PC-3 (cell line): ENCODE measurements at regions not wholly inside any gene's neighbourhood (a gene's known extent, or its start where the extent isn't known, plus 50 kb on each side); places are given as distances from the start of the nearest gene placed in this dataset.

Experiments used
- ATAC-seq: fragments of 200-7000 bp; cut with Tn5 transposase; 2 replicates; pipeline ENCODE4 v1.9.1; 2020; ENCODE audit warnings: mild to moderate bottlenecking, moderate library complexity
- BruUV-seq: library from RNA; stranded (reverse); fragments of 400-500 nt; replicated peaks from 2 replicates; lab custom pipeline; 2021; lab: Mats Ljungman, UMichigan
- CTCF ChIA-PET: fragments of 300-600 bp; sonication (Branson Sonifier 250); formaldehyde crosslinking; loops from one replicate; lab custom pipeline; 2022; ENCODE audit warnings: antibody characterized with exemption; lab: Charles Lee
- POLR2A ChIA-PET: fragments of 300-600 bp; sonication (Branson Sonifier 250); formaldehyde crosslinking; loops from one replicate; lab custom pipeline; 2022; ENCODE audit warnings: antibody characterized with exemption; ENCODE audit not compliant: unreplicated experiment; lab: Charles Lee
- DNase-seq: peaks from one replicate; pipeline ENCODE4 v3.0.0-alpha.2; 2015
- H2AFZ ChIP-seq: fragments of 300-600 bp; sonication (generic); 2 replicates; pipeline ENCODE4 v1.6.0; 2016; ENCODE audit warnings: antibody characterized with exemption, low read length
- H3F3A ChIP-seq: fragments of 300-600 bp; sonication (generic); one replicate; pipeline ENCODE4 v1.6.0; 2017; ENCODE audit warnings: antibody characterized with exemption, low read length, control low read depth, mild to moderate bottlenecking; ENCODE audit not compliant: unreplicated experiment
- H3K27ac ChIP-seq: fragments of 300-600 bp; sonication (generic); 2 replicates; pipeline ENCODE4 v1.5.1; 2016; ENCODE audit warnings: mild to moderate bottlenecking, low read length
- H3K27me3 ChIP-seq: fragments of 300-600 bp; sonication (generic); 2 replicates; pipeline ENCODE4 v1.6.1; 2016; ENCODE audit warnings: low read length, mixed read lengths
- H3K36me3 ChIP-seq: fragments of 300-600 bp; sonication (generic); 2 replicates; pipeline ENCODE4 v1.6.1; 2016; ENCODE audit warnings: low read depth, mixed run types, low read length, mixed read lengths
- H3K4me1 ChIP-seq: fragments of 300-600 bp; sonication (generic); 2 replicates; pipeline ENCODE4 v1.5.1; 2016; ENCODE audit warnings: low read length; ENCODE audit not compliant: insufficient read depth
- H3K4me2 ChIP-seq: fragments of 300-600 bp; sonication (generic); 2 replicates; pipeline ENCODE4 v1.6.0; 2016; ENCODE audit warnings: low read length
- H3K4me3 ChIP-seq: fragments of 300-600 bp; sonication (generic); 2 replicates; pipeline ENCODE4 v1.5.1; 2016; ENCODE audit warnings: mild to moderate bottlenecking, low read length, mixed read lengths
- H3K79me2 ChIP-seq: fragments of 300-600 bp; sonication (generic); 2 replicates; pipeline ENCODE4 v1.6.1; 2017; ENCODE audit warnings: low read length, mixed read lengths
- H3K9ac ChIP-seq: fragments of 300-600 bp; sonication (generic); 2 replicates; pipeline ENCODE4 v1.6.0; 2016; ENCODE audit warnings: mild to moderate bottlenecking, low read length
- H3K9me2 ChIP-seq: fragments of 300-600 bp; sonication (generic); replicated peaks from 2 replicates; pipeline ENCODE4 v1.6.1; 2016; ENCODE audit warnings: mixed run types, low read length, mixed read lengths
- H3K9me3 ChIP-seq: fragments of 300-600 bp; sonication (generic); 2 replicates; pipeline ENCODE4 v1.6.1; 2016; ENCODE audit warnings: low read length, mixed read lengths
- H4K20me1 ChIP-seq: fragments of 300-600 bp; sonication (generic); 2 replicates; pipeline ENCODE4 v1.6.1; 2016; ENCODE audit warnings: low read length, mixed read lengths
- CTCF ChIP-seq: fragments of 300-600 bp; sonication (generic); conservative IDR thresholded peaks from 2 replicates; pipeline ENCODE4 v1.5.1; 2017; ENCODE audit warnings: antibody characterized with exemption, low read depth, mild to moderate bottlenecking, low read length
- EZH2 ChIP-seq: fragments of 300-600 bp; sonication (generic); IDR thresholded peaks from one replicate; pipeline ENCODE4 v1.6.1; 2017; ENCODE audit warnings: antibody characterized with exemption, mild to moderate bottlenecking, low read length; ENCODE audit not compliant: unreplicated experiment
- EZH2phosphoT487 ChIP-seq: fragments of 300-600 bp; sonication (generic); IDR thresholded peaks from 2 replicates; pipeline ENCODE4 v1.6.1; 2018; ENCODE audit warnings: mild to moderate bottlenecking, antibody characterized with exemption, low read length, borderline replicate concordance
- intact Hi-C: fragments of 100-400 bp; cut with micrococcal nuclease; formaldehyde crosslinking; loops from 2 replicates; pipeline ENCODE4 v1.9.0; 2023

- TF ChIP-seq EZH2 (no peak), EZH2phosphoT487 (no peak), CTCF (no peak)
- POLR2A ChIA-PET: no interaction called here
- no peaks in the 10 kb centered on the region for H3K36me3 ChIP-seq
Measured at GRCh38 chr10:10271639-10272192, 746.0 kb upstream of the CELF2 start.

DNA sequence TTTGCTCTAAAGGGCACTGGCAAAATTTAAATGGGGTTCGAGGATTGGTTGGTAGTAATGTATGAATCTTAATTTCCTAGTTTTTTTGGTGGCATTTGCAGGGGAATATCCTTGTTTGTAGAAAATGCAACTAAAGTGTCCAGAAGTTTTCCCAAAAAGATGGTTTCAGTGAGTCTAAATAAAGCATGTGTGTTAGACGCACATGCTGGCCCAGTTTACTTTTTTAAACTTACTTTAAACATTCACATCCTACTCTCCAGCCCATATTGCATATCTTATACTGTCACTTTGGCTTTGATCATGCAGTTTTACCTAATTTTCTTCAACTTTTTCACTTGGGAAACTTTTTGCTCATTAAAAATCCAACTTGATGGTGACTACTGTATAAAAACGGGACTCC, 744.0 kb upstream of the CELF2 start:
- intact Hi-C loops: no loop called here
- TF ChIP-seq CTCF (no peak), EZH2 (no peak), EZH2phosphoT487 (no peak)
- no peak overlapping the region for H3K4me3 ChIP-seq
- no peaks in the 10 kb centered on the region for H3K9me2 ChIP-seq
- H3F3A ChIP-seq: no peaks in the 10 kb centered on the region
- H3K36me3 ChIP-seq: no peaks in the 10 kb centered on the region
- no peaks in the 10 kb centered on the region for H3K27me3 ChIP-seq
- no peak for DNase-seq
- H4K20me1 ChIP-seq: no peaks in the 10 kb centered on the region
- no peak overlapping the region for H3K4me2 ChIP-seq
- ChIA-PET CTCF (no interaction called here), POLR2A (no interaction called here)
- no peaks in the 10 kb centered on the region for H3K9me3 ChIP-seq
- no peak overlapping the region for H3K9ac ChIP-seq
- H2AFZ ChIP-seq: no peak overlapping the region
- H3K27ac ChIP-seq: no peak overlapping the region
- H3K4me1 ChIP-seq: no peaks in the 10 kb centered on the region
- no peak for ATAC-seq
- BruUV-seq: no TSS peak
- H3K79me2 ChIP-seq: no peaks in the 10 kb centered on the region

More at GRCh38 chr10:10271639-10272192, 746.0 kb upstream of the CELF2 start:
- no peaks in the 10 kb centered on the region for H3K4me1 ChIP-seq
- H3K9me3 ChIP-seq: no peaks in the 10 kb centered on the region
- DNase-seq (no peak), ATAC-seq (no peak)
- H4K20me1 ChIP-seq: no peaks in the 10 kb centered on the region
- H3K79me2 ChIP-seq: no peaks in the 10 kb centered on the region
- no peaks in the 10 kb centered on the region for H3K9me2 ChIP-seq
- CTCF ChIA-PET: no interaction called here
- no peak overlapping the region for H3K4me2 ChIP-seq
- H3F3A ChIP-seq: no peaks in the 10 kb centered on the region
- intact Hi-C loops: no loop called here
- no peak overlapping the region for H3K4me3 ChIP-seq
- no peak overlapping the region for H2AFZ ChIP-seq
- no peak overlapping the region for H3K27ac ChIP-seq
- BruUV-seq: no TSS peak
- no peaks in the 10 kb centered on the region for H3K27me3 ChIP-seq
- H3K9ac ChIP-seq: no peak overlapping the region

- no TSS peak for BruUV-seq
- H3K9me3 ChIP-seq: no peaks in the 10 kb centered on the region
- H2AFZ ChIP-seq: no peak overlapping the region
- no peaks in the 10 kb centered on the region for H3F3A ChIP-seq
- TF ChIP-seq EZH2 (no peak), CTCF (no peak), EZH2phosphoT487 (no peak)
- H3K4me3 ChIP-seq: no peak overlapping the region
- no peak overlapping the region for H3K9ac ChIP-seq
- H3K36me3 ChIP-seq: no peaks in the 10 kb centered on the region
- intact Hi-C loops: no loop called here
- no peak overlapping the region for H3K4me2 ChIP-seq
- H3K9me2 ChIP-seq: no peaks in the 10 kb centered on the region
- no peak for DNase-seq
- no peaks in the 10 kb centered on the region for H3K4me1 ChIP-seq
- no peak overlapping the region for H3K27ac ChIP-seq
- no peaks in the 10 kb centered on the region for H3K27me3 ChIP-seq
- ChIA-PET CTCF (no interaction called here), POLR2A (no interaction called here)
- no peaks in the 10 kb centered on the region for H4K20me1 ChIP-seq
- ATAC-seq: no peak
- H3K79me2 ChIP-seq: no peaks in the 10 kb centered on the region
Measured at GRCh38 chr10:10279906-10280305, 737.8 kb upstream of the CELF2 start.
